Bronchial epithelial cell (primary cell): ENCODE measurements at regions not wholly inside any gene's neighbourhood (a gene's known extent, or its start where the extent isn't known, plus 50 kb on each side); places are given as distances from the start of the nearest gene placed in this dataset.

Source experiments
- DNase-seq: peaks from one replicate; pipeline ENCODE4 v3.0.0-alpha.2; 2010; ENCODE audit warnings: low read depth
- FAIRE-seq: peaks from 2 replicates; lab custom pipeline; 2011; peaks lifted over from hg19 to GRCh38; lab: Jason Lieb, UNC
- H3K27me3 ChIP-seq: 2 replicates; pipeline ENCODE4 v1.5.1; 2011; ENCODE audit warnings: low read length; ENCODE audit not compliant: control insufficient read depth, insufficient read depth
- H3K36me3 ChIP-seq: 2 replicates; pipeline ENCODE4 v1.5.1; 2011; ENCODE audit warnings: low read length; ENCODE audit not compliant: control insufficient read depth, insufficient read depth
- H3K4me3 ChIP-seq: 2 replicates; pipeline ENCODE4 v1.5.1; 2011; ENCODE audit warnings: mild to moderate bottlenecking, low read depth, low read length, control low read depth
- CTCF ChIP-seq: IDR thresholded peaks from 2 replicates; pipeline ENCODE4 v1.5.1; 2011; ENCODE audit warnings: mild to moderate bottlenecking, moderate library complexity, low read length, control low read depth, inconsistent platforms; ENCODE audit not compliant: insufficient read depth, severe bottlenecking

- Histone ChIP-seq H3K36me3 (no peaks in the 10 kb centered on the region), H3K4me3 (no peak overlapping the region), H3K27me3 (no peaks in the 10 kb centered on the region)
- FAIRE-seq (no peak), DNase-seq (no peak)
- TF ChIP-seq CTCF, result no peak
Observed at GRCh38 chr1:188551176-188551575, 1722.4 kb downstream of the PLA2G4A start.

GRCh38 chr1:188557053-188557452 is 1728.3 kb downstream of the PLA2G4A start:
- no peak for DNase-seq
- TF ChIP-seq CTCF, result no peak
- FAIRE-seq, result no peak
- Histone ChIP-seq H3K27me3 (no peaks in the 10 kb centered on the region), H3K4me3 (no peak overlapping the region), H3K36me3 (no peaks in the 10 kb centered on the region)

DNA sequence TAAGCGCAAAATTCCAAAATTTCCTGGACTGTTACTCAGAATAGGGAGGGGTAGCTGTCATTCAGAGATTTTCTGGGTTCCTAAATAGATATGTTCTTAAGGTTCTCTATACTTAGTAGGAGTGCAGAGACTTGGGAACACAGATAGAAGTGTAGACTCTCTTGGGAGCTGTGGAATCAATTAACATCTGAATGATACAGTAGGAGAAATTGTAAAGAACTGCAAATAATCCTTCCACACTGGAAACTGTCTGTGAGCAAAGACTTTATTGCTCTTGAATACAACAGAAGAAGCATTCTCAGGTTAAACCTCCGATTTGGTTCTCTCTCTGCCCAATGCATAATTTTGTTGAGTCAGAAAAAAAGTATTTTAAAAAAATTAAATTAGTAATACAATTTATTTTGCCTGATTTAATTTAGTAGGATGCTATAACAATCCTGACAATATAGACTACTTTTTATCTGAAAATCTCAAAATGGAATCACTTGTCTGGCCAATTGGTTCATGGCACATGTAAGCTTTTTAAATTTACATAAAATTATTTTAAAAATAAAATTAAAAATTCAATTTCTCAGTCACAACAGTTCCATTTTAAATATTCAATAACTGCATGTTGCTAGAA is 1754.3 kb downstream of the PLA2G4A start:
- Histone ChIP-seq H3K36me3 (no peaks in the 10 kb centered on the region), H3K27me3 (no peaks in the 10 kb centered on the region), H3K4me3 (no peak overlapping the region)
- no peak for FAIRE-seq
- no peak for DNase-seq
- no peak for TF ChIP-seq CTCF

DNA sequence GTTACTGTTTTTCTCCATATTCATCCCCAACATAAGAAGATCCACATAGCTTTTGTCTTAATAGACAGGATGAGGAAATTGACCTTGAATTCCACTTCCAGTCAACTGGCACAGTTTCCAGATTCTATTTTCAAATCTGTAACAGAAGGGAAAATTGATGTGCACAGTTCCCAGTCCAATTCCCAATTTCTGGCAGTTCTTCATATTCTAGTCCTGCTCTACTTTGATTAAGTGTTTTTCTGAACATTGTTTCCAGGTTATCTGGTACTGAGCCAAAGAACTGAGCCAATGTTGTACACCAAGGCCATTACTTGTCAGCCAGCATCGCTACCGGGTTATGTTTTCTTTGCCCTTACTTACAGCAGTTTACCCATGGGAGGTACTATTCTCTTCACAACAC is 1755.4 kb downstream of the PLA2G4A start:
- no peaks in the 10 kb centered on the region for H3K27me3 ChIP-seq
- no peak for FAIRE-seq
- no peak overlapping the region for H3K4me3 ChIP-seq
- no peak for TF ChIP-seq CTCF
- DNase-seq, result no peak
- H3K36me3 ChIP-seq, result no peaks in the 10 kb centered on the region

GRCh38 chr1:188590641-188591040 is 1761.9 kb downstream of the PLA2G4A start:
- FAIRE-seq, result no peak
- TF ChIP-seq CTCF, result no peak
- H3K27me3 ChIP-seq, result no peaks in the 10 kb centered on the region

More at GRCh38 chr1:188590641-188591040, 1761.9 kb downstream of the PLA2G4A start:
- DNase-seq, result no peak
- no peak overlapping the region for H3K4me3 ChIP-seq
- H3K36me3 ChIP-seq, result no peaks in the 10 kb centered on the region
